WTC11 (cell line): ENCODE measurements at regions not wholly inside any gene's neighbourhood (a gene's known extent, or its start where the extent isn't known, plus 50 kb on each side); places are given as distances from the start of the nearest gene placed in this dataset.

Experiments
- ARID4B ChIP-seq: sonication (generic); formaldehyde crosslinking; IDR thresholded peaks from 2 replicates; pipeline ENCODE4 v1.8.0; 2023; ENCODE audit warnings: missing genetic modification reagents, mild to moderate bottlenecking, borderline replicate concordance
- CREB1 ChIP-seq: sonication (generic); formaldehyde crosslinking; IDR thresholded peaks from 2 replicates; pipeline ENCODE4 v1.8.0; 2023; ENCODE audit warnings: mild to moderate bottlenecking, missing genetic modification reagents
- CTCF ChIP-seq: fragments of 200-600 bp; IDR thresholded peaks from 2 replicates; pipeline ENCODE4 v1.8.0; 2022; ENCODE audit warnings: antibody characterized with exemption
- E2F1 ChIP-seq: sonication (generic); formaldehyde crosslinking; IDR thresholded peaks from 2 replicates; pipeline ENCODE4 v1.8.0; 2022; ENCODE audit warnings: mild to moderate bottlenecking, missing genetic modification reagents
- E2F4 ChIP-seq: sonication (generic); formaldehyde crosslinking; IDR thresholded peaks from 2 replicates; pipeline ENCODE4 v1.8.1; 2022; ENCODE audit warnings: low read depth, mild to moderate bottlenecking, moderate library complexity, missing genetic modification reagents, borderline replicate concordance
- MAX ChIP-seq: sonication (generic); formaldehyde crosslinking; IDR thresholded peaks from 2 replicates; pipeline ENCODE4 v1.8.0; 2022; ENCODE audit warnings: mild to moderate bottlenecking, missing genetic modification reagents
- NR2C2 ChIP-seq: sonication (generic); formaldehyde crosslinking; IDR thresholded peaks from 2 replicates; pipeline ENCODE4 v1.8.0; 2022; ENCODE audit warnings: mild to moderate bottlenecking, missing genetic modification reagents
- SMAD4 ChIP-seq: sonication (generic); formaldehyde crosslinking; IDR thresholded peaks from 2 replicates; pipeline ENCODE4 v1.8.0; 2022; ENCODE audit warnings: mild to moderate bottlenecking, missing genetic modification reagents
- STAT6 ChIP-seq: sonication (generic); formaldehyde crosslinking; conservative IDR thresholded peaks from 2 replicates; pipeline ENCODE4 v1.8.1; 2023; ENCODE audit warnings: mild to moderate bottlenecking, low read depth, missing genetic modification reagents, moderate library complexity
- TEAD4 ChIP-seq: sonication (generic); formaldehyde crosslinking; IDR thresholded peaks from 2 replicates; pipeline ENCODE4 v1.8.0; 2022; ENCODE audit warnings: mild to moderate bottlenecking, missing genetic modification reagents
- ZNF219 ChIP-seq: sonication (generic); formaldehyde crosslinking; IDR thresholded peaks from 2 replicates; pipeline ENCODE4 v1.8.0; 2023; ENCODE audit warnings: missing genetic modification reagents, mild to moderate bottlenecking, borderline replicate concordance

- TF ChIP-seq CTCF (no peak), E2F1 (CRISPR knock-in tag) (no peak), ZNF219 (CRISPR knock-in tag) (no peak), STAT6 (no peak), TEAD4 (no peak), SMAD4 (no peak), ARID4B (CRISPR knock-in tag) (no peak), E2F4 (CRISPR knock-in tag) (no peak), CREB1 (CRISPR knock-in tag) (no peak), NR2C2 (CRISPR knock-in tag) (no peak), MAX (no peak)
Measured at GRCh38 chr13:104286566-104287290, 1220.5 kb upstream of the SLC10A2 start.
